ENCODE measurements at regions not wholly inside any gene's neighbourhood (a gene's known extent, or its start where the extent isn't known, plus 50 kb on each side); places are given as distances from the start of the nearest gene placed in this dataset.
"Not testable (repeated sequence)": the region's sequence is repeated elsewhere in the genome, so short reads cannot be mapped to it uniquely, and the experiment has no call there.

DNA sequence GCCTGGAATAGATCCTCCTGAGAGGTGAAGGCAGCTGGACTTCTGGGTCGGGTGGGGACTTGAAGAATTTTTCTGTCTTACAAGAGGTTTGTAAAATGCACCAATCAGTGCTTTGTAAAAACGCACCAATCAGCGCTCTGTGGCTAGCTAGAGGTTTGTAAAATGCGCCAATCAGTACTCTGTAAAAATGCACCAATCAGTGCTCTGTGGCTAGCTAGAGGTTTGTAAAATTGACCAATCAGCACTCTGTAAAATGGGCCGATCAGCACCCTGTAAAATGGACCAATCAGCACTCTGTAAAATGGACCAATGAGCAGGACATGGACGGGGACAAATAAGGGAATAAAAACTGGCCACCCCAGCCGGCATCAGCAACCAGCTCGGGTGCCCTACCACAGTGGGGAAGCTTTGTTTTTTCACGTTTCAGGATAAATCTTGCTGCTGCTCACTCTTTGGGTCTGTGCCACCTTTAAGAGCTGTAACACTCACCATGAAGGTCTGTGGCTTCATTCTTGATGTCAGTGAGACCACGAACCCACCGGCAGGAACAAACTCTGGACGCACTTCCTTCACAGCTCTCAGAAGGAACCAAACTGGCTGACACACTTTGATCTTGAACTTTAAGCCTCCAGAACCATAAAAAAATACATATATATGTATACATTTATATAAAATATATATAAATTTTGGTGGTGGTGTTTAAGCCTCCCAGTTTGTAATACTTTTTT lies 197.8 kb upstream of the SLCO3A1 start:
- not testable (repeated sequence) for TF ChIP-seq EZH2 (IDR thresholded peaks at IDR 0.05; ENCODE audit: low read length, missing control alignments)
- TF ChIP-seq, protein P1, sequence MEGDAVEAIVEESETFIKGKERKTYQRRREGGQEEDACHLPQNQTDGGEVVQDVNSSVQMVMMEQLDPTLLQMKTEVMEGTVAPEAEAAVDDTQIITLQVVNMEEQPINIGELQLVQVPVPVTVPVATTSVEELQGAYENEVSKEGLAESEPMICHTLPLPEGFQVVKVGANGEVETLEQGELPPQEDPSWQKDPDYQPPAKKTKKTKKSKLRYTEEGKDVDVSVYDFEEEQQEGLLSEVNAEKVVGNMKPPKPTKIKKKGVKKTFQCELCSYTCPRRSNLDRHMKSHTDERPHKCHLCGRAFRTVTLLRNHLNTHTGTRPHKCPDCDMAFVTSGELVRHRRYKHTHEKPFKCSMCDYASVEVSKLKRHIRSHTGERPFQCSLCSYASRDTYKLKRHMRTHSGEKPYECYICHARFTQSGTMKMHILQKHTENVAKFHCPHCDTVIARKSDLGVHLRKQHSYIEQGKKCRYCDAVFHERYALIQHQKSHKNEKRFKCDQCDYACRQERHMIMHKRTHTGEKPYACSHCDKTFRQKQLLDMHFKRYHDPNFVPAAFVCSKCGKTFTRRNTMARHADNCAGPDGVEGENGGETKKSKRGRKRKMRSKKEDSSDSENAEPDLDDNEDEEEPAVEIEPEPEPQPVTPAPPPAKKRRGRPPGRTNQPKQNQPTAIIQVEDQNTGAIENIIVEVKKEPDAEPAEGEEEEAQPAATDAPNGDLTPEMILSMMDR (conservative IDR thresholded peaks at IDR 0.05 in 1 of 2, IDR thresholded peaks at IDR 0.05 in 1 of 2; ENCODE audit: low read depth in 1 of 2, low read length in 2 of 2) = not testable (repeated sequence)
